Tibial artery (tissue), 4 donors: ENCODE measurements at regions not wholly inside any gene's neighbourhood (a gene's known extent, or its start where the extent isn't known, plus 50 kb on each side); places are given as distances from the start of the nearest gene placed in this dataset.
A peak's percentile ranks its signal among the peaks of the same experiment; 100 is the strongest.

Experiments used
- DNase-seq, 2 donors: peaks; one replicate each; pipeline ENCODE4 v3.0.0-alpha.2; 2019
- H3K27ac ChIP-seq, 2 donors: fragments of 200-600 bp; sonication (generic) in 1 of 2; 1 replicate in 1 of 2; 2 replicates in 1 of 2; pipeline ENCODE4 v1.5.1; 2018 to 2019; ENCODE audit warnings: mild to moderate bottlenecking in 1 of 2
- H3K27me3 ChIP-seq, 2 donors: fragments of 200-600 bp; sonication (generic) in 1 of 2; one replicate each; pipeline versions ENCODE4 v1.5.1 to v1.6.0; 2016 to 2019
- H3K36me3 ChIP-seq, 3 donors: fragments of 200-600 bp; sonication (generic) in 2 of 3; one replicate each; pipeline ENCODE4 v1.5.1; 2016 to 2019; ENCODE audit warnings: mild to moderate bottlenecking in 2 of 3
- H3K4me1 ChIP-seq, 4 donors: fragments of 200-600 bp; sonication (generic) in 2 of 4; 1 replicate in 3 of 4; 2 replicates in 1 of 4; pipeline ENCODE4 v1.5.1; 2016 to 2019
- H3K4me3 ChIP-seq, 2 donors: fragments of 200-600 bp; sonication (generic) in 1 of 2; 1 replicate in 1 of 2; 2 replicates in 1 of 2; pipeline ENCODE4 v1.5.1; 2018 to 2019; ENCODE audit warnings: mild to moderate bottlenecking in 2 of 2
- H3K9me3 ChIP-seq, 3 donors: fragments of 200-600 bp; sonication (generic) in 1 of 3; one replicate each; pipeline ENCODE4 v1.5.1; 2016 to 2019
- CTCF ChIP-seq, 2 experiments: fragments of 200-600 bp in 1 of 2; fragments of 450-650 bp in 1 of 2; IDR thresholded peaks; one replicate each; pipeline ENCODE4 v1.5.1; 2017 to 2019; ENCODE audit warnings: antibody characterized with exemption in 2 of 2, mild to moderate bottlenecking in 1 of 2, moderate library complexity in 1 of 2
- intact Hi-C: fragments of 100-400 bp; cut with DNase I; formaldehyde crosslinking; loops from one replicate; pipeline ENCODE4 v1.15.0; 2023; ENCODE audit warnings: low total_unique reads

- H3K4me3 ChIP-seq = no peak overlapping the region
- intact Hi-C loops = no loop called here
- no peaks in the 10 kb centered on the region for H3K27me3 ChIP-seq
- H3K27ac ChIP-seq = no peak overlapping the region
- H3K9me3 ChIP-seq = no peaks in the 10 kb centered on the region
- no peaks in the 10 kb centered on the region for H3K4me1 ChIP-seq
- no peak for TF ChIP-seq CTCF (IDR thresholded peaks at IDR 0.05)
- no peak for DNase-seq
- H3K36me3 ChIP-seq = no peaks in the 10 kb centered on the region
These were observed 562.1 kb downstream of the TMA16 start for GRCh38 chr4:164056426-164057142.

DNA sequence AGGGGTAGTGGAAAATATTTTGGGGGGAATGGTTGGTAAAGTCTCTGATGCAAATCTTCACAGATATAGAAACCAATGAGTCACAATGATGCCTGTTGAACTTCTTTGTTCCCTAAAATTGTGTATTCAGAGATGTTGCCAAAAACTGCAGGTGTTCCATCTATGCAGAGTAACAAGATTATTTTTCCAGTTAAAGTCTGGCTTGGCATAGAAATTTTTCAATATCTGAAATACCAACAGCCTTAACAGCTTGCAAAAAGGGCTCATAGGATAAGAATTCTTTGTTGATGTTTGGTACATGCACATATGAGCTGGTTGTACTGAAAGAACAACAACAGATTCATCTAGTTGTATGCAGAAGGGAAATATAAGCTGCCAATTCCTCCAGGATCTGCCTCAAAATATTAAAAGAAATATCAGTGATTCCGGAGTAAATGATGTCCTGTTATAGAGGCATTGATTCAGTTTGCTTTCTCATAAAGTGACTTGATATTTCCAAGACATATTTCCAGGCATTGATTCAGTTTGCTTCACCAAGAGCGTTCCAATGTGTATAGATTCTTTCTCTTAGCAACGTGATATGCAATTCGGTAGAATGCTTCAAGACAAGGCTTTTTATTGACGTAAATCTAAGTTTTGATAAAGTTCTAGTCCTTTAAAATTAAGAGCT lies 564.4 kb downstream of the TMA16 start:
- TF ChIP-seq CTCF (IDR thresholded peaks at IDR 0.05) = no peak
- H3K4me1 ChIP-seq = no peaks in the 10 kb centered on the region
- no peaks in the 10 kb centered on the region for H3K36me3 ChIP-seq
- H3K4me3 ChIP-seq = no peak overlapping the region
- no peaks in the 10 kb centered on the region for H3K27me3 ChIP-seq
- no peak for DNase-seq
- intact Hi-C loops = no loop called here
- no peaks in the 10 kb centered on the region for H3K9me3 ChIP-seq
- no peak overlapping the region for H3K27ac ChIP-seq

- H3K9me3 ChIP-seq = no peaks in the 10 kb centered on the region
- DNase-seq = no peak
- TF ChIP-seq CTCF (IDR thresholded peaks at IDR 0.05) = no peak
- no peak overlapping the region for H3K27ac ChIP-seq
- intact Hi-C loops = no loop called here
- no peaks in the 10 kb centered on the region for H3K36me3 ChIP-seq
- H3K4me3 ChIP-seq = no peak overlapping the region
- no peaks in the 10 kb centered on the region for H3K4me1 ChIP-seq
- H3K27me3 ChIP-seq = no peaks in the 10 kb centered on the region
These were observed 566.0 kb downstream of the TMA16 start for GRCh38 chr4:164060456-164060855.

DNA sequence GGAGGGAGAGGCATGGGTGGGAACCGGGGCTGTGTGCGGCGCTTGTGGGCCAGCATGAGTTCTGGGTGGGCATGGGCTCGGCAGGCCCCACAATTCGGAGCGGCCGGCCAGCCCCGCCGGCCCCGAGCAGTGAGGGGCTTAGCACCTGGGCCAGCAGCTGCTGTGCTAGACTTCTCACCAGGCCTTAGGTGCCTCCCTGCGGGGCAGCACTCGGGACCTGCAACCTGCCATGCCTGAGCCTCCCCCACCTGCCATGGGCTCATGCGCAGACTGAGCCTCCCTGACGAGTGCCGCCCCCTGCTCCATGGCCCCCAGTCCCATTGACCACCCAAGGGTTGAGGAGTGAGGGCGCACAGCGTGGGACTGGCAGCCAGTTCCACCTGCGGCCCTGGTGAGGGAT lies 573.9 kb downstream of the TMA16 start:
- no peak for TF ChIP-seq CTCF (IDR thresholded peaks at IDR 0.05)
- Histone ChIP-seq H3K27ac (no peak overlapping the region), H3K4me1 (no peaks in the 10 kb centered on the region), H3K27me3 (no peaks in the 10 kb centered on the region), H3K36me3 (no peaks in the 10 kb centered on the region), H3K9me3 (peaks cover 3 to 6% (median 5%) of the 10 kb centered on the region in 3 donors), H3K4me3 (no peak overlapping the region)
- intact Hi-C loops = no loop called here
- peak in 1 of 2 donors; percentile 51 for DNase-seq

GRCh38 chr4:164070625-164071024 lies 576.1 kb downstream of the TMA16 start:
- no peaks in the 10 kb centered on the region for H3K27me3 ChIP-seq
- H3K4me3 ChIP-seq = no peak overlapping the region
- TF ChIP-seq CTCF (IDR thresholded peaks at IDR 0.05) = no peak
- DNase-seq = no peak
- no peak overlapping the region for H3K27ac ChIP-seq
- H3K36me3 ChIP-seq = no peaks in the 10 kb centered on the region
- H3K9me3 ChIP-seq = peaks cover 3 to 6% (median 5%) of the 10 kb centered on the region in 3 donors
- no peaks in the 10 kb centered on the region for H3K4me1 ChIP-seq
- intact Hi-C loops = no loop called here
